ENCODE measurements at regions not wholly inside any gene's neighbourhood (a gene's known extent, or its start where the extent isn't known, plus 50 kb on each side); places are given as distances from the start of the nearest gene placed in this dataset.

DNA sequence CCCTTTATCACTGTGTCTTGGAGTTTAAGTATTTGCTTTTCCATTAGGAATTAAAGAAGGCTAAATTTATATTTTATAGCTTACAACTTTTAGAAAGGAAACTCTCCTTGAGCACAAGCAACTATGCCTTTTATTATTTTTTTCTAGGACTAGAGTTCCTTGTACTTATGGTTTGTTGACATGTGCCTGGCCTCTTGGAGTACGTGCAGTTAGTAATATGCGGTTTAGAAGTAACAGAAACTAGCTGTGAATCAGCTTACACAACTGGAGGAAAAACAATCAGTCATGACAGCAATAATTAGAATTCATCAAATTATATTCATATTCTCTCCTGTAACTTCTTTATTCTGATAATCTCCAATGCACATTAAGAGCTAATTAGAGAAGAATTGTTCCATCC, 428.7 kb downstream of the AEBP2 start:
- no peak overlapping the region for H3K4me2 ChIP-seq (ENCODE audit: low read depth, low read length)
- H3K79me1 ChIP-seq (ENCODE audit: low read depth in 1 of 2, low read length in 2 of 2): no peaks in the 10 kb centered on the region
- H3K14ac ChIP-seq (replicated peaks; ENCODE audit: low read depth, low read length): no peak overlapping the region
- no peak overlapping the region for H4K91ac ChIP-seq (ENCODE audit: insufficient read depth, low read depth, low read length)
- H2AFZ ChIP-seq (replicated peaks; ENCODE audit: low read length, poor library complexity): no peak overlapping the region
- H3K9me1 ChIP-seq (ENCODE audit: insufficient read depth, low read length): no peaks in the 10 kb centered on the region
- no peak for ATAC-seq (ENCODE audit: low read depth)
- no peak overlapping the region for H3K9ac ChIP-seq (ENCODE audit: low read depth, low read length)
- no peak overlapping the region for H3K18ac ChIP-seq (ENCODE audit: low read depth, low read length)
- no peak overlapping the region for H3K56ac ChIP-seq (ENCODE audit: extremely low read depth, insufficient read depth, low read length)
- intact Hi-C loops (cut with micrococcal nuclease) (no loop called here), dilution Hi-C loops (cut with HindIII; ENCODE audit: low sequenced_read_pairs, unreplicated experiment) (no loop called here), in situ Hi-C loops (cut with MboI; ENCODE audit: low sequenced_read_pairs) (no loop called here)
- H3K4ac ChIP-seq (ENCODE audit: low read depth, low read length): no peak overlapping the region
- H2AK9ac ChIP-seq (replicated peaks; ENCODE audit: low read depth, low read length, poor library complexity): no peak overlapping the region
- no peak overlapping the region for H2BK15ac ChIP-seq (ENCODE audit: low read depth, low read length)
- H2AK5ac ChIP-seq (ENCODE audit: low read depth, low read length): no peak overlapping the region
- H3K23ac ChIP-seq (ENCODE audit: low read depth, low read length): no peak overlapping the region
- no peak overlapping the region for H2BK120ac ChIP-seq (ENCODE audit: low read depth, low read length)
- no peaks in the 10 kb centered on the region for H3K4me1 ChIP-seq (ENCODE audit: control insufficient read depth, insufficient read depth, low read length)
- H2BK20ac ChIP-seq (ENCODE audit: low read depth, low read length): no peak overlapping the region
- H3K4me3 ChIP-seq (ENCODE audit: insufficient read depth, low read depth, low read length): no peak overlapping the region
- H2BK5ac ChIP-seq (ENCODE audit: low read depth, low read length, poor library complexity, severe bottlenecking): no peak overlapping the region
- no peaks in the 10 kb centered on the region for H3K36me3 ChIP-seq (ENCODE audit: control insufficient read depth, insufficient read depth, low read length)
- H3K27ac ChIP-seq (ENCODE audit: insufficient read depth, low read length): no peak overlapping the region
- no peak for DNase-seq
- no TSS peak for BruUV-seq (replicated peaks)
- WGBS, 2 experiments (ENCODE audit: extremely low coverage in 2 of 2, insufficient read length in 1 of 2): no CpG with 5 or more reads among the region's 2 CpGs
- H4K20me1 ChIP-seq (ENCODE audit: insufficient read depth, low read length): no peaks in the 10 kb centered on the region
- POLR2A ChIA-PET (ENCODE audit: unreplicated experiment): no interaction called here
- H3K27me3 ChIP-seq (ENCODE audit: control insufficient read depth, insufficient read depth, low read length): no peaks in the 10 kb centered on the region
- TF ChIP-seq BHLHE40 (IDR thresholded peaks at IDR 0.05; ENCODE audit: low read depth, low read length): no peak
- TF ChIP-seq ELK1 (IDR thresholded peaks at IDR 0.05; ENCODE audit: borderline replicate concordance, low read depth, low read length): no peak
- H3K9me3 ChIP-seq (ENCODE audit: control insufficient read depth, insufficient read depth, low read length): no peaks in the 10 kb centered on the region
- H4K8ac ChIP-seq (ENCODE audit: low read depth in 2 of 2, low read length in 2 of 2): no peak overlapping the region
- H4K5ac ChIP-seq (ENCODE audit: low read depth, low read length): no peak overlapping the region
- CTCF ChIA-PET: interaction anchor here (1.1 kb wide), 1 partner anchor 26 kb away, joined by 3 read pairs; no protein-coding TSS in a partner anchor
